SK-N-SH (cell line): ENCODE measurements at regions not wholly inside any gene's neighbourhood (a gene's known extent, or its start where the extent isn't known, plus 50 kb on each side); places are given as distances from the start of the nearest gene placed in this dataset.

Experiments used
- CHD2 ChIP-seq: fragments of 150-350 bp; IDR thresholded peaks from 2 replicates; pipeline ENCODE4 v1.6.1; 2018; ENCODE audit warnings: low read length; ENCODE audit not compliant: partially characterized antibody
- EZH2phosphoT487 ChIP-seq: fragments of 200-600 bp; sonication (generic); IDR thresholded peaks from 2 replicates; pipeline ENCODE4 v1.6.1; 2017; ENCODE audit warnings: low read depth, mixed run types, mild to moderate bottlenecking, antibody characterized with exemption, moderate library complexity, borderline replicate concordance
- POLR2AphosphoS5 ChIP-seq: IDR thresholded peaks from 2 replicates; pipeline ENCODE4 v1.6.1; 2012; ENCODE audit warnings: low read depth, low read length
- RCOR1 ChIP-seq: fragments of 150-350 bp; IDR thresholded peaks from 2 replicates; pipeline ENCODE4 v1.6.1; 2017; ENCODE audit warnings: antibody characterized with exemption, low read length
- REST ChIP-seq: IDR thresholded peaks from 2 replicates; pipeline ENCODE4 v1.6.1; 2012; ENCODE audit warnings: mild to moderate bottlenecking, low read depth, low read length, moderate library complexity
- RFX5 ChIP-seq: IDR thresholded peaks from 2 replicates; pipeline ENCODE4 v1.6.1; 2012; ENCODE audit warnings: mild to moderate bottlenecking, improper control_type of control experiment, low read length
- SIN3A ChIP-seq: IDR thresholded peaks from 2 replicates; pipeline ENCODE4 v1.6.1; 2012; ENCODE audit warnings: low read depth, mild to moderate bottlenecking, low read length, moderate library complexity, borderline replicate concordance
- SMC3 ChIP-seq: IDR thresholded peaks from 2 replicates; pipeline ENCODE4 v1.6.1; 2012; ENCODE audit warnings: low read depth, low read length, improper control_type of control experiment
- TAF1 ChIP-seq: IDR thresholded peaks from 2 replicates; pipeline ENCODE4 v1.6.1; 2012; ENCODE audit warnings: low read depth, mild to moderate bottlenecking, low read length, moderate library complexity, borderline replicate concordance
- TEAD4 ChIP-seq: IDR thresholded peaks from 2 replicates; pipeline ENCODE4 v1.4.0; 2012; ENCODE audit warnings: mild to moderate bottlenecking, borderline replicate concordance; ENCODE audit not compliant: insufficient read depth
- YY1 ChIP-seq: IDR thresholded peaks from 2 replicates; pipeline ENCODE4 v1.4.0; 2012; ENCODE audit warnings: low read depth, mild to moderate bottlenecking
- TF ChIP-seq, protein P1 (sequence below): fragments of 200-600 bp; sonication (generic); IDR thresholded peaks from 2 replicates; pipeline ENCODE4 v1.6.1; 2017; ENCODE audit warnings: antibody characterized with exemption, mild to moderate bottlenecking, moderate library complexity

- TF ChIP-seq SMC3 (no peak), SIN3A (no peak), TEAD4 (no peak), POLR2AphosphoS5 (no peak), RFX5 (no peak), YY1 (no peak), RCOR1 (no peak), CHD2 (no peak), REST (no peak), TAF1 (no peak), EZH2phosphoT487 (no peak)
- TF ChIP-seq, protein P1, sequence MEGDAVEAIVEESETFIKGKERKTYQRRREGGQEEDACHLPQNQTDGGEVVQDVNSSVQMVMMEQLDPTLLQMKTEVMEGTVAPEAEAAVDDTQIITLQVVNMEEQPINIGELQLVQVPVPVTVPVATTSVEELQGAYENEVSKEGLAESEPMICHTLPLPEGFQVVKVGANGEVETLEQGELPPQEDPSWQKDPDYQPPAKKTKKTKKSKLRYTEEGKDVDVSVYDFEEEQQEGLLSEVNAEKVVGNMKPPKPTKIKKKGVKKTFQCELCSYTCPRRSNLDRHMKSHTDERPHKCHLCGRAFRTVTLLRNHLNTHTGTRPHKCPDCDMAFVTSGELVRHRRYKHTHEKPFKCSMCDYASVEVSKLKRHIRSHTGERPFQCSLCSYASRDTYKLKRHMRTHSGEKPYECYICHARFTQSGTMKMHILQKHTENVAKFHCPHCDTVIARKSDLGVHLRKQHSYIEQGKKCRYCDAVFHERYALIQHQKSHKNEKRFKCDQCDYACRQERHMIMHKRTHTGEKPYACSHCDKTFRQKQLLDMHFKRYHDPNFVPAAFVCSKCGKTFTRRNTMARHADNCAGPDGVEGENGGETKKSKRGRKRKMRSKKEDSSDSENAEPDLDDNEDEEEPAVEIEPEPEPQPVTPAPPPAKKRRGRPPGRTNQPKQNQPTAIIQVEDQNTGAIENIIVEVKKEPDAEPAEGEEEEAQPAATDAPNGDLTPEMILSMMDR, result no peak
Measured at GRCh38 chr18:72013427-72013850, 530.7 kb downstream of the CBLN2 start.
